HG03039 (cell line): ENCODE measurements at regions not wholly inside any gene's neighbourhood (a gene's known extent, or its start where the extent isn't known, plus 50 kb on each side); places are given as distances from the start of the nearest gene placed in this dataset.

Experiments
- ATAC-seq: cut with Tn5 transposase; IDR thresholded peaks from one replicate; pipeline ENCODE4 v1.9.1; 2021; ENCODE audit warnings: mild to moderate bottlenecking, moderate library complexity; ENCODE audit not compliant: unreplicated experiment

DNA sequence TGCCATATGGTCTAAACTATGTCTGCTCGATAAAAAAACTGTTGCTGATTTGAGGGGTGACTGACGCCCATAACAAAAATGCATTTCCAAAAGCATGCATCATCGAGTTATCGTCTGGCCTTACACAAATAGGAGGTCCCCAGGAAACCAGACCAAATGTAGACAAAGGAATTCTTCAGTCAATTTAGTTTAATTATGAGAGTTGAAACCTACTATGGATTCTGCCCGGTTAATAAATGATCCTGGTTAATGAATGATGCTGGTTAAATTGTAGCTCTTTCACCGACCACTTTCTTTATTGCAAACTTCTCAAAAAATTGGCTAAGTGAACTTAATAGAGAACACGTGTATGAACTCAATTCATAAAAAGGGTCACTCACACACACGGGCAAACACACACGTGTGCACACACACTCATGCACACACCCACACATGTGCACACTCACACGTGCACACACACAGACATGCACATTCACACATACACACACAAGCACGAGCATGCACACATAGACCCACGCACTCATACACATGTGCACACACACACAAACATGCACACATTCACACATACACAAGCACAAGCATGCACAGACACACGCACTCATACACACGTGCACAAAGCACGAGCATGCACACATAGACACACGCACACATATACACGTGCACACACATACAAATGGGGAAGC, 59.0 kb upstream of the SALL3 start:
- ATAC-seq = no peak

- no peak for ATAC-seq
These were observed 56.8 kb upstream of the SALL3 start for GRCh38 chr18:78922856-78923255.

DNA sequence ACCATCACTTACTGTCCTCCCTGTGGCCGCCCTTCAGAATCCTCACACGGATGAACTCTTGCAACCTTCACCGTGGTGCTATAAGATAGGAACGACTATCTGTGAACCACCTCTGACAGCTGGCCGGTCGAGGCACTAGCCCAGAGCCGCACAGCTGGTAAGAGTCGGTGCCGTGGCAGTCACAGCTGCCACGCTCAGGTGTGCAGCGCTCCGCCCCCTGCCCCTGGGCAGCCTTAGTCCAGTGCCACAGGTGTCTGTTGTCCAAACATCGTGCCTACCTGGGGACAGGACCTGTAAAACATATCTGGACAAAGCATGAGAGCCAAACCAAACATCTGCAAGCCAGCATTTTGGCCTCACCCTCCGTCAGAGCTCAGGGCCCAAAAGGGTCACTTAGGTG, 55.3 kb upstream of the SALL3 start:
- ATAC-seq = no peak

DNA sequence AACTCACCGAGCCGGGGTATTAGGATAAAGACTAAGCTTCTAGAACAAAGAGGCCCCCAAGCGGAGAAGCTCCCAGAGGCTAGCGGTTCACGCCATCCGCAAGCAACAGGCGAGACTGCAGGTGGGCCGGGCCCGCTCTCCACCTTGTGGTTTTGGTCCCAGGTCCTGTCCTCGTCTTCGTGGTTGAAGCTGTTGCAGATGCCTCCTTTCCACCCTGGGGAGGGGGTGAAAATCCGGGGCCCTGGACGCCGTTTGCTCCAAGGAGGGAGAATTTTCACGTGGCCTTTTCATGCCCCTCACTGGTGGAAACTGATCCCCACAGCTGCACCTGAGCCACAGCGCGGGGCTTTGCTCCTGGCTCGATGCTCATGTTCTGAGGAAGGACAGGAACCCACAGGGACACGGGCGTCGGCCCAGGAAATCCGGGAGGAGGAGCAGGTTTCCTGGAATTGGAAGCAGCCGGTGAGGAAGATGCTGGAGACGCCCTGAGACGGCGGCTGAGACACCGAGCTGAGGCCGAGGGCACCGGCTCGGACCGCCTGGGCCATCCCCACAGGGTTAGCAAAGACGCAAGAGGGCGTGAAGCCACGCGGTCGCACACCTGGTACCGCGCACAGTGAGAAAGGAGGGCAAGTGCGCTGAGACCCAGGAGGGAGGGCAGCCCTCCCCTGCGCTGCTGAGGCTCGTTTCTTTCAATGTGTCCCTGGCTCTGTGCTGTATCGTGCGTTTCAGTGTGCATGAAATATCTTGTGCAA, 54.7 kb upstream of the SALL3 start:
- no peak for ATAC-seq

DNA sequence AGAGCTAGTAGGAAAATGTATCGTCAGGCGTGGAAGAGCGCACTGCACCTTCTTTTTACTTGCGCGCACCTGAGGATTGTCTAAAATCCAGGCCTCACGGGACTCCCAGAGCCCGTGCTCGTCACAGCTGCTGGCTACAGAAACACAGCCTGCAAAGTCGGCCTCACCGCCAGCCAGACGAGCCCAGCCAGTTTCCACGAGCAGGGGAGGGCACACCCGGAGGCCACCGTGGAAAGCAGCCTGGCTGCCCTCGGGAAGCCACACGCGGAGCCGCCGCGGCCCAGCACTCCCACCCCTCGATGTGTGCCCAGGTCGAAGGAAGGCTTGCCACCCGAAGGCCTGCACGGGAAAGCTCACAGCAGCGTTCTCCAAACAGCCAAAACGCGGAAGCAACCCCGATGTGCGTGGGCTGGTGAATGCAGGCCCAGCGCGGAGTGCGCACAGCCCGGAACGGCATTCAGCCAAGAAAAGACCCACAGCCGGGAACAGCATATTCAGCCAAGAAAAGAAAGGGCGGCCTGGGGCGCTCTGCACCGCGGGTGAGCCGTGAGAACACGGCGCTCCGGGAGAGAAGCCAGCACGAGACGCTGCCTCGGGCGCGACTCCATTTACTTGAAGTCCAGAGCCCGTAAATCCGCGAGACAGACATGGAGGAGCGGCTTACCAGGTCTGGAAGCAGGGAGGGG, 53.9 kb upstream of the SALL3 start:
- ATAC-seq = no peak

GRCh38 chr18:78926243-78926615, 53.4 kb upstream of the SALL3 start:
- no peak for ATAC-seq

DNA sequence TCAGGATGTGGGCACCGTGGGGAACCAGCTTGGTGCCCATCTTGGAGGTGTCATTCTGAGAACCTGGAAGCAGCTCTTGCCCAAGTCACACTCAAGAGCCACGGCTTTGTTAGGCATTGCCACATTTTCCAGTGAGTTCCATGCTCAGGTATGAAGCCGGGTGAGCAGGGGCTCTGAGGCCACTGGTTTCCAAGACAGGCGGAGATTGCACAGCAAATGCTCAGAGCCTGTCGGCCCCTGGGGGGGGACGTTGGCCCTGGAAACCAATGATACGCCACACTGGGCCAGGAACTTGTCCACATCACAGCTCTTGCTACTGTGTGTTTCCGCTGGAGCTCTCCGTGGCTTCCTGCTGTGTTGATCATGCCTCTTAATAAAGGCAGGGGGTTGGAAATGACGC, 52.5 kb upstream of the SALL3 start:
- ATAC-seq = no peak

- no peak for ATAC-seq
These were observed 52.0 kb upstream of the SALL3 start for GRCh38 chr18:78927616-78928015.

DNA sequence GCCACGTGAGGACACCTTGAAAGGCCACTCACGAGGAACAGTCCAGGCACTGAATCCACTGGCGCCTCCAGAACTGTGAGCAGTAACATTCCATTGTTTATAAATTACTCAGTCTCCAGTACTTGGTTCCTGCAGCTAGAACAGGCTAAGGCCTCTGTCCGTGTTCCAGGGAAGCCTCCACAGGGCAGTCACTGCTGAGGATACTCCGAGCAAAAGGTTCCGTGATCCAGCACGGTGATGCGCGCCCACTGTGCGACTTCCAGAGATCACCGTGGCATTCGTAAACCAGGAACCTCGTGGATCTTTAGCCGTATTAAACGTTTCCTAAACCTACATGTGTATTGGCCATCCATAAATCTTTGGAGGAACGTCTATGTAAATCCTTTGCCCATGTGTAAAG, 51.5 kb upstream of the SALL3 start:
- no peak for ATAC-seq

DNA sequence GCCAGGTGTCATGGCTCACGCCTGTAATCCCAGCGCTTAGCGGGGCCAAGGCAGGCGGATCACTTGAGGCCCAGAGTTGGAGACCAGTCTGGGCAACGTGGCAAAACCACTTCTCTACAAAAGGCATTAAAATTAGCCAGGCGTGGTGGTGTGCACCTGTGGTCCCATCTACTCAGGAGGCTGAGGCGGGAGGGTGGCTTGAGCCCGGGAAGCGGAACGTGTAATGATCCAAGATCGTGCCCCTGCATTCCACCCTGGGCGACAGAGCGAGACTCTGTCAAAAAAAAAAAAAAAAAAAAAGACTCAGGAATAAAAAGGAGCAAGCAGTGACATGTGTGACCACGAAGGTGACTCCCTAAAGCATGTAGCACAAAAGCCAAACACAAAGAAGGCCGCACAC, 50.1 kb upstream of the SALL3 start:
- no peak for ATAC-seq
